ENCODE measurements at regions not wholly inside any gene's neighbourhood (a gene's known extent, or its start where the extent isn't known, plus 50 kb on each side); places are given as distances from the start of the nearest gene placed in this dataset.
"Not testable (repeated sequence)": the region's sequence is repeated elsewhere in the genome, so short reads cannot be mapped to it uniquely, and the experiment has no call there.

DNA sequence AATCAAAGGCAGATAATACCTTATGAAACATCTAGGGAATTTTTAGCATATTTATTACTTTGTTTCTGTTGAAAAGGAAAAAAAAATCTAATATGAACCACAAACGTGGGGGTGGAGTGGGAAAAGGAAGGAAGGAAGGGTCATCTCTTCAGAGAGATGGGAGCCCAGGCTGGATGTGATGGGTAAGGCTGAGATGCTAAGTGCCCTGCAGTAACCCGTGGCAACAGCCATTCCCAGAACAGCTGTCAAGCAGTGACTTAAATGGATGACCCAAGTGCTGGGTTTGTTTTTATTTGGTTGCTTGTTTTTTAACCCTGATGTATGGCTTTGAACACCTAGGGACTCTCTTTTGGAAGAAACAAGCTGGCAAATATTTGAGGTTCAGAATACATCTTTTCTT lies 50.7 kb upstream of the KLF7 start:
- DNase-seq, result no peak

DNA sequence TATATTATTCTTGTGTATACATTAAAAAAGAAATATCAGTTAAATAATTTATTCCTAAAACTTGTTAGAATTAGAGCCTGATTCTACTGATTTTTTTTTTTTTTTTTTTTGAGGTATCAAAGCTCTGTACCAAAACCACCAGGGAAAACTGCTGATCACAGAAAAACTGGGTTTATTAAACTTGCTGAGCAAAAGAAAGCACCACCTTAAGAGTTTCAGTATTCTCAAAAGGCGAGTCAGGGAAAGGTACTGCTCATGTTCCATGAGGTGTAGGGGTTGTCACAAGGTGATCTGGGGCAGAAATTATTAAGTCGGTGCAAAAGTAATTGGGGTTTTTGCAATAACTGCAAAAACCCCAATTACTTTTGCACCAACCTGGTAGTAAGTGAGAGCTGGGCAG lies 51.7 kb upstream of the KLF7 start:
- DNase-seq, result no peak

DNA sequence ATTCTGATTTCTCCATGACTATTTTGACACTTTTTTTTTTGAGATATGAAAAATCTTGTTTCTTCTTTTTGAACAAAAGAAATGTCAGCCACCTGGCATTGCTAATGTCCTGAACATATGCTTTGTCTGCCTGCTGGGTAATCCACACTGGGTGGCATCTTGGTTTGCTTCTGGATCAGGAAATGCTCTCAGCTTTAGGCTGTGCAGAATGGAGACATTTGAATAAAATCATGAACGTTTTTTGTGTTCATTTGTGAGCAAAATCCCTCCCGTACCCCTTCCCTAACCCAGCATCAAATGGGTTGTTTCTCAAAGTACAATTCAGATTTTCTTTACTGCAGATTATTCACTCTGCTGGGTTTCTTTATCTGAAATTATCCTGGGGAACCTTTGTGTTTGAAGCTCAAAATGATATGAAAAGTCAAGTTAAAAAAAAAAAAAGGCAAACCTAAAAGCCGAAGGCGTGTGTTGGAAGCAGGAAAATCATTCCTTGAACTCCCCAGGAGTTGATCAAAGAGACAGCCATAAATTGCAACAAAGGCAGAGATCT lies 53.4 kb upstream of the KLF7 start:
- no peak for DNase-seq

DNA sequence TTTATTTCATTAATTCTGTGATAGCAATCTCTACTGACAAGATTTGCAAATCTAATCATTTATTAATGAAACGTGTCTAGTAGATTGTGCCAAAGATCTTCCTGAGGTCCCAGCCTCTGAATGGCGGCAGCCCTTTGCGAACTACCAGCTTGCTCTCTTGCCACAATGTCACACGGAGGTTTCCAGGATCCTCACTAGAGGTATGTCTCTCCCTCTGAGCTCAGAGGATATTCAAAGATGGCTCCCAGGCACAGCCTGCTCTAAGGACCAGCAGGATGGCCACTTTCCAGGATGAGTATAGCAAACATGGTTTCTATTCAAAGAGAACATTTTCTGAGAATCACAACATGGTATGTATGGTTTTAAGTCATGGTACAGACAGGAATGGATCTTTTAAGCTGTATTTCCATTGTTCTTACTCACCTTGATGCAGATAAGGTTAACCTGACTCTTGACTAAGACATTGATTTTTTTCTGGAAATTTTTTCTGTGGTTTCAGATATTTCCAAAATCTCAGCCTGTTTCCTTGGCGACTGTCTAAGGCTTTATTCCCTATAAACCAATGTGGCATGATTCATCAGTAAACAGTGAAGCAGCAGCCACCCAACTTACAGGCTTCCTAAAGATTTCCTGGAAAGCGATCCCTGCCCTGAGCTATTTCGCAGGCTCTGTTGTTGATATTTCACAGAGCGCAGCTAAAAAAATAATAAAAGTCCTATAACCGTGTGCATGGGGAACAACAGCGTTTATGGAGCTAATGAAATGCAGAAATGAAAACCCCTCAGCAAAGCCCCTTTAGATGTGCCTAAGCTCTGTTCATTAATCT lies 54.1 kb upstream of the KLF7 start:
- no peak for DNase-seq

DNA sequence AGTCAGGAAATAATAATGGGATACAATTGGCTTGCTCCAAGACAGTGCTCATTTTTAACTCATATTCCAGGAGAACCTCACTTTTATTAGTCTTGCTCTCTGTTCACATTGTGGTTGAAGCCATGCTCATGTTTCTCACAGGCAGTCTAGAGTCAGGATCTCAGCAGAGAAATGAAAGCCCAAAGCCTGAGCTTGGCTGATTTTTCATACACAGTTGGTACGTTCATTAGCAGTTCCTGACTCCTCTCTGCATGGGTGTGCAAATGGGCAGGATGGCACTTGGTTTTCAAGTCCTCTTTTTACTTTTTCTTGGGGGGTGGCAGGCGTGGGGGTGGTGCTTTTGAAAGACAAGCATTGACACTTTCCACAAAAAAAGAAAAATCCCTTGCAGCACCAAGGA lies 56.0 kb upstream of the KLF7 start:
- DNase-seq, result no peak

DNA sequence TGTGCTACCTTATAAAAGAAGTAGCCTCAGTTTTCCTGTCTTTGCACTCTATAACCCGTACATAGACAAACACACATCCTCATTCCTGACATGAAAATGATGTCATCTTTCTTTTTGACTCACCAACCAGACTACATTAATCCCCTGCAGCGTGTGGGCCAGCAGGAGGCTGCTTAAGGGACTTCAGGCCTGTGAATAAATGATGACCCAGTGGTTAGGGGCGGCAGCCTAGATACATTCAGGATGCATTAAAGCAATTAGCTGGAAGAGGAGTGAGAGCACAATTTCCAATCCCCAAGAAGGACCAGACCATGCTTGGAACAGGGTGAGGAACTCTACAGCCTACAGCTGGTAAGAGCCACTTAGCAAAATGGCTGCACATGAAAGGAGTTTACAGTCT lies 57.3 kb upstream of the KLF7 start:
- DNase-seq, result no peak

DNA sequence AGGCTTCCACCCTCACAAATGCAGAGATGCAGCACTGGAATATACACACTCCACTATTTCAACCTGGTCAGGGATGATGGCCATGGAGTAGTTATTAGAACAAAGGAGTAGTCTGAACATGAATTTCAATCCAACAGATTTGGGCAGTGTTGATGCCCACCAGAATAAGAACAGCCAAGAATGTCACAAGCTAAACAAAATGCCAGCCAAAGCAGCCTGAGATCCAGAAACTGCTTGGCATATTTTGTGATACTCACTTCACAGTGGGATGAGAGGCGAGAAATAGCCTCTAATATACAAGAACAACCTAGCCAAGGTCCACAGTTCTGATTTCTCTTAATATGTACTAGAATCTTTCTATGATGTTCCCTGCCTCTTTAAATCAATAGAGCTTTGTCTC lies 58.6 kb upstream of the KLF7 start:
- no peak for DNase-seq

DNA sequence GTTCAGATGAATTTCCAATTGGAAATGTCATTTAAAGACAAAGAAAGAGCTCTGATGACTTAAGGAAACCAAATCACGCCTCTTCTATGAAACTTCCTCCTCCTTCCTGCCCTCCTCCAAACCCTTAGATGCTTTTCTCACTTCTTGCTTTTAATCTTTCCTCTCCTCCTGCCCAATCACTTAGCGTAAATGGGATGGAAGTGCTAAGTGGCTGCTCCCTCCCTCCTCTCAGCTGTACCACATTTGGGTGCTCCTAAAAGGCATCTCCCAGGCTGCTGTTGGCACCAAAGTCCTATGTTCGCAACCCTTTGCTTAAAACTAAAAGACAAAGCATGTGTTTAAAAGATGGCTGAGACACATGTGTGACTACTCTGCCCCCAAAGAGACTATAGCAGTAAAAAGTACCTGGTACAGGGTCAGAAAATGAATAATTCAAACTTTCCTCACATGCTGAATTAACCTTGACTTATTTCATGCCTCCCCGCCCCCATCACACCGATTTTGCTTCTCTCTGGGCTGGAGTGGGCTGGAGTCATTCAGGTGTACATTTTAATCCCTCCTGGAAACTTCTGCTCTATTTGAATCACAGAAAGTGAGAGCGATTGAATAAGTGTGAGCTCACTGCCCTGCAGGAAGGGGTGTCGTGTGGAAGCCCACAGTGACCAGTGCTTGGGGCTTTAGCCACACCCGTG lies 59.2 kb upstream of the KLF7 start:
- DNase-seq, result no peak

DNA sequence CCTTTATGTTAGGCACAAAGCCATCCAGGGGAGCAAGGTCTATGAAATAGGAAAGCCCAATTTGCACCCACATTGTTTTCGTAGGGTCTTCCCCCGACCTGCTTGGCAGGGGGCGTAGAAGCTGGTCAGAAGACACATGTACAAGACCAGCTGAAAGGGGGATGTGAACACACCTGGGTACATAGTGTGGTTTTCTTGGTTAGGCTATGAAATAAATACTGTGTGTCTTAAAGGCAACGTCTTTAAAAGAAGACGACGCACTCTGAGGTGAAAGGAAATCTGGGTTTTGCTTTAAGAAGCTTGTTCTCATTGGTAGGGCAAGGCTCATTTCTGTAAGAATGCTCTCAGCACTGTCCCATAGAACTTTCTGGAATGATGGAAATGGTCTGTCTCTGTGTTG lies 60.0 kb upstream of the KLF7 start:
- no peak for DNase-seq

DNA sequence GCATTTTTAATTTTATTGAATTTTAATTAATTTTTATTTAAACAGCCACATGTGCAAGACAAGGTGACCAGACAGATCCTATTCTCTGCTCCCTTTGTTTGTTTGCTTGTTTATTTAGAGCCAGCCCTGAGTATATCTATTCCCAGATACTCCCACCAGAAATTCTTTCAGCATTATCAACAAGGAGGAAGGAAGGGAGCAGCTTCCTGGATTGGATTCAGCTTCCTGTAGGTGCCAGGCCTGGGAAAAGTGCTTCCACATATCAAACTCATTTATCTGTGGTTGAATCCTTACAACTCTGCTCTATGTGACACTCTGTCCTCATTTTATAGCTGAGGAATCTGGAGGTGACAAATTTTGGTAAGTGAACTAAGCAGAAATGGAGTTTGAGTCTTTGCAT lies 60.5 kb upstream of the KLF7 start:
- no peak for DNase-seq

DNA sequence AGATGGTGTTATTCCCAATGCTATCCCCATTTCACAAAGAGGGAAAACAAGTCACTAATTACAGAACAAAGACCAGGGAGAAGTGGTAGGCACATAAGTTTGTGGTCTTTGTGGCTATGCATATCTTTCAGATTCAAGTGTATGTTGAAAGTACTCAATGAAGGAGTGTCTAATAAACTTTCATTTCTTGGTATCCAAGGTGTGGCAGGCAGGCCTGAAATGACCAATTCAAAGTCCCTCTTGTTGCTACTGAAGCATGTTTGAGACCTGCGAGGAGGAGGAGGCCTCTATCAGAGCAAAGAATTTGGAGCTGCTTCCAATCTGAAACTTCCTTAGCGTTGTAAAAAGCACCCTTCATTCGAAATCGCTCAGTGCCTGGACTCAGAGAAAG lies 60.9 kb upstream of the KLF7 start:
- no peak for DNase-seq

DNA sequence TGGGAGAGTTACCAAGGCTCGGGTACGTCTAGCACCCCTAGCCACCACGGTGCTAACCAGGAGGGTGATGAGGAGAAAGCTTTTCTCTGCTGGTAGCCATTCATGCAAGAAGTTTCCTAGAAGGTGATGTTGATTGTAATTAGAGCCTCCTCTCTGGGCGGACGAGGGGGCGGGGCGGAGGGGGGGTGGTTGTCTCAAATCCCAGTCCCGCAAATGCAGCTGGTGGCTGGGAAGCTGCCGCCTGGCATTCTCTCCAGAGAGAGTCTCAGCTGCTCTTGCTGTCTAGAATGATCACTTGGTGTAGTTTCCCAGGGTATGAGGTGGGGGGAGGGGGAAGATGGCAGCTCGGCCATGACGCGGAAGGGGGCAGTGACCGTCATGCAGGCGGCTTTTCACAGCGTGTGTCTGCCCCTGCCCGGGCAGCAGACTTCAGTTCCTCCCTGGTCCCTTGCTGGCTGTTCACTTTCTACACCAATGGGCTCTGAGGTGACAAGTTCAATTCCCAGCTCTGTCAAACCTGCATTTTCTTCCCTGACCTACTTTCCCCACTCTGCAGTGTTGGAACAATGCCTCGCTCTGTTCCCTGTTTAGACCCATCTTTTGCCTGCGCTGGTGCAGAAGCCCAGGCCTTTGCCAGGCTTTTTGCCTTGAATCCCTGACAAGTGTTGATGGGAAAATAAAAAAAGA lies 61.5 kb upstream of the KLF7 start:
- DNase-seq, result no peak

DNA sequence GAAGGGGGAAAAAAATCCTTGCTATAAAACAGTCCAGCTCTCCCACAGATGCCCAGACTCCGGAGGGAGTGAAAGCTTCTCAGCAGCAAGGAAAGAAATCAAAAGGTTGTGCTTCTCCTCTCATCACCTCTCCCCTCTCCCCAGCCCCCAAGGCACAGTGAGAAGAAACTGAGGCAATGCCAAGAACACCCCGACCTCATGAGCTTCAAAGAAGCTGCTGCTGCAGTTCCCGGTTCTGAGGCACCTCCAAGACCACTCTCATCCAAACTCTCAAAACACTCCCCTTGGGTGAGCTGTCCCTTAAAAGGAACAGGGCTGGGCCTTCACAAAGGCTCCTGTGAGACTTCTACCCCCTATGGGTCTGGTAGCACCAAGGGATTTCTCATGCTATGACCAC lies 62.0 kb upstream of the KLF7 start:
- DNase-seq, result no peak

DNA sequence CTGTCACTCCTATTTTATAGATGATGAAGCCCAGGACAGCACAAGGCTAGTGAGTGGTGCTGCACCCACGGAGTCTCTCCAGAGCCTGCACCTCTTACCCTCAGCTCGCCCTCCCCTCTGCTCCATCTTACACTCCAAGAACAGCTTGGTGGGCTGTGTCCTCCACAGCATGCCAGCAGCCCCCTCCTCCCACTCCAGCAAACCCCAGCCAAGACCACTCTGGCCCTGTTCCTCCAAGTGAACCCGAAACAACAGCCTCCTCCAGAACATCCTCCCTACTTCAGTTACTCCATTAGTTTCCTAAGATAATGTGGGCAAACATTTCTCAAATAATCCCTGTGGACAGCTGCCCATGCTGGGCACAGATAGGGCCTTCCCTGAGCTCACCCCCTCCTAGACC lies 62.7 kb upstream of the KLF7 start:
- no peak for DNase-seq

DNA sequence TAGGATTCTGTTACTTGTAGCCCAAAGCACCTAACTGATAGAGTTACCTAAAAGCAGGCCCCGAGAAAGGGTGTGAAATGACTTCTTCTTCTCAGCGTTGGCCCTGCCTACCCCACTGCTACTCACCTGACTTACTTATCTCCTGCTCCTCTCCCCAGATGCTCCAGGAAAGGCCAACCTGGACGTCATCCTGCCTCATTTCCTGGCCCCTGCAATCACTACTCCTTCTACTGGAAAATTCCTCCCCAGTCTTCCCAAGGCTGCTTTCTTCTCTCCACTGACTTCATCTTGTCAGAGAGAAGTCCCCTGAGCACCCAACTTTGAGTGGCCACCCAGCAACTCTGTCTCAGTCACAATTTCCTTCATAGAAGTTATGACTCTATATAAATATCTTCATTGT lies 63.4 kb upstream of the KLF7 start:
- no peak for DNase-seq

DNA sequence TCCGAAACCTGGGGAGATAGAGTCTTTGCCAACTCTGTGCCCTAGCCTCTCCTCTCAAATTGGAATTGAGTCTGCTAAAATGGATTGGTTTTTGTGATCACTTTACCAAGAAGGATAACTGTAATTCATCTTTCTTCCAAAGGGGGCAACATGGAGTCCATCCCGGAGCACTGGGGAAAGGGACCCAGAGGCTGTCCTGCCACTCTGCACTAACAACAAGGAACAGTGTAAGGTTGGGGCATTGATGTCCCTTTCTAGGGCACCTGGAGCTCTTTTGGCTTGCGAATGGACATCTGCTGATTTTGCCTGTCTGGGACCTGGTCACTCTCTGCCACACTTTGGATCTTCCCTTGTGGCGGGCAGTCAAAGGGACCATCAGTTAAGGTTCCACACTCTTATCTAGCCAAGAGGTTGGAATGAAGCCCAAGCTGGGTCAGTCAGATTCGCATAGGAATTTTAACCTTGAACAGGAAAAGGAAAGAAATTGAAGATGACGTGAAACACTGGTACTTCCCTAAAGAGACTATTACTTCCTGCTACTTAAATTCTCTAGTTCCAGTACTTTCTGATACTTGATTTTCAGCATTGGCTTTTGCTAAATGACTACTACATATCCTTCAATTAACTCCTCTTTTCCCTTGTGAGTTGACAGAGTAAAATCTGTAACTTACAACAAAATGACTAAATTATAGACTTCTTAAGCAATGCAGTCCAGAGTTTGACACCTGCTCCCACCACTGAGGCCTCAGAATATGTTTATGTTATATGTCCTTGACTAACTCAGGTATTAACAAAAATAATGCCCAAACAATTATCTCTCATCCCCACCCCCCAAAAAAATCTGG lies 64.7 kb upstream of the KLF7 start:
- no peak for DNase-seq

DNA sequence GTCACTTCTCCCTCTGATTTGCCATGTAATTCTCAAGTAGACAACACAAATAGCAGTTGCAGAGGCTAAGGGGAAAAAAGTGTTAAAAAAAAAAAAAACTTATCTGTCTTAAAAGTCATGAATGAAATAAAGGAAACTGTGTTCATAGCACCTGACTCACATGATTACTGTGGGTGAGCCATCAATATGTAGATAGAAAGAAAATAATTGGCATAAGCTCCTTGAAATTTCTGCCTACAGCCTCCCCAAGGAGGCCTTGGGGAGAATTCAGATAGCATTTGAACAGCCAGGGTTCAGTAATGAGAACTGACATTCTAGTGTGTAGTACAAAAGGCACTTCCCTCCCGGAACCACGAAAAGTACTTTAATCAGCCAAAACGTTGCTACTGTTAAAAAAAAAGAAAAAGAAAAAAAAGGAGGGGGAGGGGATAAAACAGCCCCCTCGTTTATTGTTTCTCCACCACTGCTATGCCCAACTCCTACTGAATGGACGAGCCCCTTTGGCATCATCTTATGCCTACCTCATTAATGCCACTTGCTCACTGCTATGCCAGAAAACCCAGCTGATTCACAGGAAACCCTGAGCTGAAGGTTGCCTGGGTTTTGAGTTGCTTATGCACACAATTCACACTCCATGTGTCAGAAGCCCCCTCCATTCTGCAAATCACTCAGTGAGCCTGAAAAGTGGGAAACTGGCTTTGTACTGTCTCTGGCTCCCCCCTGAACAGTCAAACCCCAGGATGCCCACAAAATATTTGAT lies 65.5 kb upstream of the KLF7 start:
- no peak for DNase-seq

DNA sequence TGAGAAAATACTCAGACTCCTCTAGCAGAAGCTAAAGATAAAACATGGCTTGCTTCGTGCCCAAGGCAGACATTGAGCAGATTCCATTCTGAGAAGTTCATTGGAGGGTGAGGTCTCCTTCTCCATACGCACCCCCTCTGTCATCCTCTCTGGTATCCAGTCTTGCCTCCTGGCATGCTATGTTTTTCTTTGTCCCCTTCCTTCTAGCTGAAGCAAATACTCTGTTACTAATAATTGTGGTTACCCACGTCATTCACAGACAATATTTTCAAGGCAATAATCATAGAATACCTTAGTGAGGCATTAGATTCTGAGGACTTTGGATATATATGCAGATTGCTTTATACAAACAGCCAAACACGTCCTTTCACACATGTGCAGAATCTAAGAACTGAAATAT lies 66.2 kb upstream of the KLF7 start:
- DNase-seq, result no peak

DNA sequence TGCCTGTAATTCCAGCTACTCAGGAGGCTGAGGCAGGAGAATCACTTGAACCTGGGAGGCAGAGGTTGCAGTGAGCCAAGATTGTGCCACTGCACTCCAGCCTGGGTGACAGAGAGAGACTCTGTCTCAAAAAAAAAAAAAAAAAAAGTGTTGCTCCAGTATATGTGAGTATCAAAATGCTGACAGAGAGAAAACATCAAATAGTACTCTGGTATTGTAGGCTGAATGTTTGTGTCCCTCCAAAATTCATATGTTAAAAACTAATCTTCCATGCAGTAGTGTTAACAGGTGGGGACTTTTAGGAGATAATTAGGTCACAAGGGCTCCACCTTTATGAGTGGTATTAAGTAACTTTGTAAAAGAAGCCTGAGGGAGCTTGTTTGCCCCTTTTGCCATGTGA lies 67.4 kb upstream of the KLF7 start:
- not testable (repeated sequence) for DNase-seq

DNA sequence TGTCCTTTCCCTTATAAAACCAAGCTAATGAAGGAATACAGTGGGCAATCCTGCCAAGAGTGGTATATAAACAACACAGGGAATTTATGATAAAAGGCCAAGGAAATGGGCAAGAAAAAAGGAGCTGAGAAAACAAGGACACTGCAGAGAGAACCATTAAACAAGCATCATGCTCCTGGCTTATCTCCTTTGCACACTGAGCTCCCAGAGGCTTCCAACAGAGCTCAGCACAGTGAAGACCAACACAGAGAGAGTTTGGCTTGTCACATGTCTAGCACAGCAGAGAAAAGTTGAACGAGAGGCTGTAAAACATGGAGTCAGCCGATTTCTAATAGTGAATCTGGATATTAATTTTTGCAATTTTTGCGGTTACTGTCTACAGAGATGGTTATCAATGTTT lies 68.0 kb upstream of the KLF7 start:
- no peak for DNase-seq

DNA sequence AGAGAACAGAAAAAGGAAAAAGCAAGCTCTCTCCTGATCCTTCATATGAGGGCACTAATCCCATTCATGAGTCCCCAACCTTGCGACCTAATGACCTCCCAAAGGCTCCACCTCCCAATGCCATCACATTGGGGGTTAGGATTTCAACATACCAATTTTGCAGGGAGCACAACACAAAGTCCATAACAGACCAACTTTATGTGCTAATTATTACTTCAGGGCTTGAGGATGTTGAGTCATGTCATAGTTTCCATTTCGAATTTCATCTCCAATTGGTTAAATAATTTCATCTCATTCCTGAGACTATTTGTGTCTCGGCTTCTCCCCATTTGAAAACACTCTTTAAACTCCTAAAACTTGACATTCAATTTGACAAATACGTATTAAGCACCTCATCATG lies 69.9 kb upstream of the KLF7 start:
- DNase-seq, result no peak
